Neutrophil (primary cell): ENCODE measurements at regions not wholly inside any gene's neighbourhood (a gene's known extent, or its start where the extent isn't known, plus 50 kb on each side); places are given as distances from the start of the nearest gene placed in this dataset.

Source experiments
- H3K27ac ChIP-seq: fragments of 200-600 bp; sonication (generic); 2 replicates; pipeline ENCODE4 v1.5.1; 2016; ENCODE audit warnings: mild to moderate bottlenecking, moderate library complexity
- H3K27me3 ChIP-seq: fragments of 200-600 bp; sonication (generic); 2 replicates; pipeline ENCODE4 v1.6.0; 2016; ENCODE audit warnings: mild to moderate bottlenecking
- H3K36me3 ChIP-seq: fragments of 200-600 bp; sonication (generic); 2 replicates; pipeline ENCODE4 v1.5.1; 2017
- H3K4me1 ChIP-seq, 2 experiments: fragments of 200-600 bp in 1 of 2; sonication (generic) in 1 of 2; 1 replicate in 1 of 2; 2 replicates in 1 of 2; pipeline versions ENCODE4 v1.5.1 to v1.6.1; 2013 to 2016; ENCODE audit warnings: low read depth in 1 of 2, low read length in 1 of 2, mild to moderate bottlenecking in 1 of 2, moderate library complexity in 1 of 2; ENCODE audit not compliant: control insufficient read depth in 1 of 2, insufficient read depth in 1 of 2
- H3K4me3 ChIP-seq, 2 experiments: fragments of 200-600 bp in 1 of 2; sonication (generic) in 1 of 2; 1 replicate in 1 of 2; 2 replicates in 1 of 2; pipeline ENCODE4 v1.5.1; 2013 to 2016; ENCODE audit warnings: low read depth in 1 of 2, low read length in 1 of 2, mild to moderate bottlenecking in 1 of 2, moderate library complexity in 1 of 2
- H3K9me3 ChIP-seq: fragments of 200-600 bp; sonication (generic); 2 replicates; pipeline ENCODE4 v1.5.1; 2016
- TF ChIP-seq, protein P1 (sequence below): fragments of 200-600 bp; sonication (generic); IDR thresholded peaks from 2 replicates; pipeline ENCODE4 v1.5.1; 2016; ENCODE audit warnings: antibody characterized with exemption

DNA sequence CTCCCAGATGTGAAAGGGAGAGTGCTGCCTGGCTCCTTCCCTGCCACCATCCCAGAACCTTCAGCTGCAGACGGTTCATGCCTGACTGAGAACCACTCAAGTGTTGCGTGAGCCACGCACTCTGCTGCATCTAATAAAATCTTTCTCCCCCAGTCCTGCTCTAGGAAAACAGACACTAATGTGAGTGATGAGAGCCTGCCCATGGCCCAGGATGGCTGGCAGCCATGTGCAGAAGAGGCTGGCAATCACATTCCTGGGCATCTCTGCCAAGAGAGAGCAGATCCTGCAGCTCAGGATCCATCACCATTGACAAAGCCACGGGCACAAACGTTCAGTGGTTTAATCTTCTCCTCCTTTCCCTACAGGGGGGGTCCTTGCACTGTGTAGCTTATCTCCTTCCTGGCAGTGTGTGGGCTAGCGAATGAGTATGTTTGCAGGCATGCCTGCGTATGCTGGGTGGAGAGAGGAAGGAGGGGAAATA lies 477.5 kb downstream of the SLC4A3 start:
- TF ChIP-seq, protein P1, sequence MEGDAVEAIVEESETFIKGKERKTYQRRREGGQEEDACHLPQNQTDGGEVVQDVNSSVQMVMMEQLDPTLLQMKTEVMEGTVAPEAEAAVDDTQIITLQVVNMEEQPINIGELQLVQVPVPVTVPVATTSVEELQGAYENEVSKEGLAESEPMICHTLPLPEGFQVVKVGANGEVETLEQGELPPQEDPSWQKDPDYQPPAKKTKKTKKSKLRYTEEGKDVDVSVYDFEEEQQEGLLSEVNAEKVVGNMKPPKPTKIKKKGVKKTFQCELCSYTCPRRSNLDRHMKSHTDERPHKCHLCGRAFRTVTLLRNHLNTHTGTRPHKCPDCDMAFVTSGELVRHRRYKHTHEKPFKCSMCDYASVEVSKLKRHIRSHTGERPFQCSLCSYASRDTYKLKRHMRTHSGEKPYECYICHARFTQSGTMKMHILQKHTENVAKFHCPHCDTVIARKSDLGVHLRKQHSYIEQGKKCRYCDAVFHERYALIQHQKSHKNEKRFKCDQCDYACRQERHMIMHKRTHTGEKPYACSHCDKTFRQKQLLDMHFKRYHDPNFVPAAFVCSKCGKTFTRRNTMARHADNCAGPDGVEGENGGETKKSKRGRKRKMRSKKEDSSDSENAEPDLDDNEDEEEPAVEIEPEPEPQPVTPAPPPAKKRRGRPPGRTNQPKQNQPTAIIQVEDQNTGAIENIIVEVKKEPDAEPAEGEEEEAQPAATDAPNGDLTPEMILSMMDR = no peak
- no peaks in the 10 kb centered on the region for H3K4me1 ChIP-seq
- no peaks in the 10 kb centered on the region for H3K9me3 ChIP-seq
- no peak overlapping the region for H3K27ac ChIP-seq
- no peaks in the 10 kb centered on the region for H3K36me3 ChIP-seq
- no peak overlapping the region for H3K4me3 ChIP-seq
- H3K27me3 ChIP-seq = no peaks in the 10 kb centered on the region

DNA sequence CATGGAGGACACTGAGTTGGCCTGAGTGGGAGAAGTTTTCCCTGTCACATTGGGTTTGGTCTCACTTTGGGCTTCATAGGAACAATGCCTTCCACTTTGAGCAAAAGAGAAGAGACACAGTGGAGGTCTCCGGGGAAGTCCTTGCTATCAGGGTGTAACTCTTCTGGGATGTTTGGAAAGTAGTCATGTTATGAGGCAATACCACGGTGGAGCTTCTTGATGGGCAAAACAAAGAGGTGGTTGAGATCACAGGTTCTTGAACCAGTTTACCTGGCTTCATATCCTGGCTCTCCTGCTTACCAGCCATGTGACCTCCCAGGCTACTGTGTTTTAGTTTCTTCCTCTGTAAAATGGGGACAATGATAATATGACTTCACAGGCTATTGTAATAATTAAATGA lies 478.6 kb downstream of the SLC4A3 start:
- Histone ChIP-seq H3K9me3 (no peaks in the 10 kb centered on the region), H3K4me3 (no peak overlapping the region), H3K27ac (no peak overlapping the region), H3K27me3 (no peaks in the 10 kb centered on the region), H3K4me1 (no peaks in the 10 kb centered on the region), H3K36me3 (no peaks in the 10 kb centered on the region)
- TF ChIP-seq, protein P1 = no peak

DNA sequence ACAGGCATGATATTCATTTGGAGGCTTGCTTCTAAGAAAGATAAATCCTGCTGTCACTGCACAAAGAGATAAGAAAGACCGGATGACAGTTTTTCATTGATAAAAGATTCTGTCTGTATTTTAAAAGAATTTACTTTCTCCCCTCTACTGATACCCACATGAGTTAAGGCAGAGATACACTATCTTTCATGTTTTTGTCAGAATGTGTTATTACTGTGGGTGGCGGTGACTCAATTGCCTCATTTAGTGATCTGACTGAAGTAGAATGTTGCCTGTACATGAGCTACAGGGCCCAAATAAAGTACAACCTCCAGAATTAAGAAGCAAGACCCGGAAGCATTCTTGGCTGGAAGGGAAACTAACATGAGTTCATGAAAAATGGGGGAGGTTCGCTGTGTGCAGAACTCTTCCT lies 480.0 kb downstream of the SLC4A3 start:
- TF ChIP-seq, protein P1 = no peak
- H3K4me1 ChIP-seq = no peaks in the 10 kb centered on the region
- H3K27me3 ChIP-seq = no peaks in the 10 kb centered on the region
- no peaks in the 10 kb centered on the region for H3K9me3 ChIP-seq
- no peak overlapping the region for H3K27ac ChIP-seq
- H3K4me3 ChIP-seq = no peak overlapping the region
- no peaks in the 10 kb centered on the region for H3K36me3 ChIP-seq

DNA sequence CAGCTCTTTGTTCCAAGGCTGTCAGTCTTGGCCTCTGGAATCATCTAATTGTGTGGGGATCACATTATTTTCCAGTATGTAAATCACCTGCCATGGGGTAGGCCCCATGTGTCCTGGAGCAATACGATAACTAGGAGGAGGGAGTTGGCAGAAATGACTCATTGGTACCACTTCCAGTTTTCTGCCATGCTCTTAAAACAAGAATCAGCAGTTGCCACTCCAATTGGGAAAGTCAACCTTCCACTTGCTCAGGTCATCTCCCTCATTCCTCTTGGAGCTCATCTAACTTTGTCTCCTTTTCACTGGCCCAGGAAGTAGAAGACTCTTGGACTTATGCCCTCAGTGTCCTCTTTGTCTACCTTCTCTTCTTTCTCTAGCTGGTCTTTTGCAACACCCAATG lies 487.0 kb downstream of the SLC4A3 start:
- H3K36me3 ChIP-seq = no peaks in the 10 kb centered on the region
- no peaks in the 10 kb centered on the region for H3K4me1 ChIP-seq
- TF ChIP-seq, protein P1 = no peak
- no peak overlapping the region for H3K27ac ChIP-seq
- no peaks in the 10 kb centered on the region for H3K27me3 ChIP-seq
- no peaks in the 10 kb centered on the region for H3K9me3 ChIP-seq
- no peak overlapping the region for H3K4me3 ChIP-seq

DNA sequence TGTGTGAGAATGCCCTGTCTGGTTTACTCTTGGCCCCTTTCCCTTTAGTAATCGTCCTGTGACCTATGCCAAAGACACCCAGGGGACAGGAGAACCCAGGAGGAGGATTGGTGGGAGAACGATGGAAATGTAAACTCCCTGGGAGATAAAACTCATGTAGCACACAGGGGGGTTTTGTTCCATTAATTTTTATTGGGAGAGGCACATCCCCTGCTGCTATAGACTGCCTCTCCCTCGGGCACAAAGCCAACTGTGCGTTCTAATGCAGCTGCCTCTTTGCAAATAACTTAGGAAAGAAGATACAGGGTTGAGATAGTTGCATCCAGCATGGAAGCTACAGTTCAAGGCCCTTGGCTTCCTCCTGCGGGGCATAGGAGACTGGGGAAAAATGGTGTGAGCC lies 489.6 kb downstream of the SLC4A3 start:
- TF ChIP-seq, protein P1 = no peak
- no peaks in the 10 kb centered on the region for H3K27me3 ChIP-seq
- H3K9me3 ChIP-seq = no peaks in the 10 kb centered on the region
- no peaks in the 10 kb centered on the region for H3K4me1 ChIP-seq
- no peak overlapping the region for H3K27ac ChIP-seq
- H3K36me3 ChIP-seq = no peaks in the 10 kb centered on the region
- H3K4me3 ChIP-seq = no peak overlapping the region

DNA sequence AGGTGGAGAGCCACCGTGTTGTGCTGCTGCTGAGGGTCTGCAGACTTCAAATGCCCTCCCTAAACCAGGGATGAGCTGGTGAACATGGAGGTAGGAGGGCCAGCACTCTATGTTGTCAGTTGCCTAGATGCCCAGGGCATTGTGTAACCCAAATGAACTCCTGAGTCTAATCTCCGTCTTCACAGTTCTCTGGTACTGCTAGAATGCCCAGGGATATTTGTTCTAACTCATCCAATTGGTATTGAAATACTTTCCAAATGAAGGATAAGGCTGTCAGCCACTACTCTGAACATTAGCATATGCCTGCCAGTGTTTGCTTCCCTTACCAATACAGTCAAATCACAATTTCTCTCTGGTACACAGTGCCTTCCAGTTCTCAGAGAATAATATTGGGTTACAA lies 492.6 kb downstream of the SLC4A3 start:
- Histone ChIP-seq H3K36me3 (no peaks in the 10 kb centered on the region), H3K27ac (no peak overlapping the region), H3K4me3 (no peak overlapping the region), H3K4me1 (no peaks in the 10 kb centered on the region), H3K27me3 (no peaks in the 10 kb centered on the region), H3K9me3 (no peaks in the 10 kb centered on the region)
- TF ChIP-seq, protein P1 = no peak
